ENCODE measurements at regions not wholly inside any gene's neighbourhood (a gene's known extent, or its start where the extent isn't known, plus 50 kb on each side); places are given as distances from the start of the nearest gene placed in this dataset.

DNA sequence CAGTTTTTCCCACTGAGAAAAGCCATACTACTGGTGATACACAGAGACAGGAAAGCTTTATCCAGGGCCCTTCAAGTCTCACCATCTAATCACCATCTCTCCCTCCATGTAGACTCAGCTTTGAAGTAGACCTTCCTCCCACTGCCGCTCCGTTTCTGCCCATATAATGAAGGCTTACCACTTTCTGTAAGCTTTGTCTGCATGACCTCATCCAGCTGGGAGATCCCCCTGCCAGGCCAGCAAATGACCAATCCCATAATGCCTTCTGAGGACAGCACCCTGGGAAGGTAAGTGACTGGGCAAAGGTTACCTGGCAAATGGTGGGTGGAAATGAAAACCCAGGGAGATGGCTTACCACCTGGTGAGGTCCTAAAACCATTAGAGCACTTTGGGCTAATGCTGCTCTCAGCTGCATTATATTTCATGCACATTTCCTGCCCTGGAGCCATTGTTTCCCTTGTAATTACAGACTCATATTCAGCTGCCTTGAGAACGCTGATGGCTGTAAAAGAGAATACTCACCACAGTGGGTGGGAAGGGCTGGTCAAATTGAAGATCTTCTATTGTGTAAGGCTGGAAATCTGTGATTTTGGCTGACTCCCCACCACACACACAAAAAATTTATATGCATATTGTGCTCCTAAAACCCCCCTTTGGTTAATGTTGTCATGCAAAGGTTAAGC is 350.7 kb upstream of the SYT4 start:
- in situ Hi-C loops (cut with MboI; ENCODE audit: low sequenced_read_pairs in 4 of 4), result no loop called here
- H3K27ac ChIP-seq, result no peak overlapping the region
- no peak for DNase-seq
- no peak for TF ChIP-seq POLR2A (IDR thresholded peaks at IDR 0.05)
- TF ChIP-seq, protein P1, sequence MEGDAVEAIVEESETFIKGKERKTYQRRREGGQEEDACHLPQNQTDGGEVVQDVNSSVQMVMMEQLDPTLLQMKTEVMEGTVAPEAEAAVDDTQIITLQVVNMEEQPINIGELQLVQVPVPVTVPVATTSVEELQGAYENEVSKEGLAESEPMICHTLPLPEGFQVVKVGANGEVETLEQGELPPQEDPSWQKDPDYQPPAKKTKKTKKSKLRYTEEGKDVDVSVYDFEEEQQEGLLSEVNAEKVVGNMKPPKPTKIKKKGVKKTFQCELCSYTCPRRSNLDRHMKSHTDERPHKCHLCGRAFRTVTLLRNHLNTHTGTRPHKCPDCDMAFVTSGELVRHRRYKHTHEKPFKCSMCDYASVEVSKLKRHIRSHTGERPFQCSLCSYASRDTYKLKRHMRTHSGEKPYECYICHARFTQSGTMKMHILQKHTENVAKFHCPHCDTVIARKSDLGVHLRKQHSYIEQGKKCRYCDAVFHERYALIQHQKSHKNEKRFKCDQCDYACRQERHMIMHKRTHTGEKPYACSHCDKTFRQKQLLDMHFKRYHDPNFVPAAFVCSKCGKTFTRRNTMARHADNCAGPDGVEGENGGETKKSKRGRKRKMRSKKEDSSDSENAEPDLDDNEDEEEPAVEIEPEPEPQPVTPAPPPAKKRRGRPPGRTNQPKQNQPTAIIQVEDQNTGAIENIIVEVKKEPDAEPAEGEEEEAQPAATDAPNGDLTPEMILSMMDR (IDR thresholded peaks at IDR 0.05 in 4 of 5, conservative IDR thresholded peaks at IDR 0.05 in 1 of 5), result no peak
- H3K36me3 ChIP-seq, result no peaks in the 10 kb centered on the region
- intact Hi-C loops (cut with DNase I; ENCODE audit: low total_unique reads), result loop anchor here (10.0 kb wide), 2 partner anchors 1587 to 1757 kb away; no protein-coding TSS in a partner anchor
- no peaks in the 10 kb centered on the region for H3K4me1 ChIP-seq
- no peaks in the 10 kb centered on the region for H3K9me3 ChIP-seq
- no peaks in the 10 kb centered on the region for H3K27me3 ChIP-seq
- no peak for ATAC-seq
- H3K4me3 ChIP-seq, result no peak overlapping the region

DNA sequence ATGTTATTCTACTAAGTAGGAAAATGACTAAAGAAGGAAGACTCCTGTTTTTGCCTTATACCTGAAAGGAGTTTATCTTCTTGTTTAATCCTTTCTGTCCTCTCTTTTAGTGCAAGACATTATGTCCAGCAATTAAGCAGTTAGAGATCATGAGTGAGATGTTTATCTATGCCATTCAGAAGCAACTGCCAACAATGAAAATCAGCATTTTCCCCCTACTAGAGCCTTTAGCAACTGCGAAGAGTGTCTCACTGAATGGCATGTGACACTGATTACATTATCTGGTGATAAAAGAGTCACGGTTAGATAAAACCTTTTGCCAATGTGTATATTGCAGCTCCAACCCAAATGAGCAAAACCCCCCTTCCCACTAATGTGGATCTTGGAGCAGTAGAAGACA is 357.7 kb upstream of the SYT4 start:
- Histone ChIP-seq H3K4me3 (no peak overlapping the region), H3K4me1 (no peaks in the 10 kb centered on the region), H3K9me3 (no peaks in the 10 kb centered on the region), H3K27me3 (no peaks in the 10 kb centered on the region), H3K27ac (no peak overlapping the region), H3K36me3 (no peaks in the 10 kb centered on the region)
- TF ChIP-seq, protein P1 (IDR thresholded peaks at IDR 0.05 in 4 of 5, conservative IDR thresholded peaks at IDR 0.05 in 1 of 5), result no peak
- in situ Hi-C loops (cut with MboI; ENCODE audit: low sequenced_read_pairs in 4 of 4) (no loop called here), intact Hi-C loops (cut with DNase I; ENCODE audit: low total_unique reads) (no loop called here)
- no peak for DNase-seq
- ATAC-seq, result no peak

DNA sequence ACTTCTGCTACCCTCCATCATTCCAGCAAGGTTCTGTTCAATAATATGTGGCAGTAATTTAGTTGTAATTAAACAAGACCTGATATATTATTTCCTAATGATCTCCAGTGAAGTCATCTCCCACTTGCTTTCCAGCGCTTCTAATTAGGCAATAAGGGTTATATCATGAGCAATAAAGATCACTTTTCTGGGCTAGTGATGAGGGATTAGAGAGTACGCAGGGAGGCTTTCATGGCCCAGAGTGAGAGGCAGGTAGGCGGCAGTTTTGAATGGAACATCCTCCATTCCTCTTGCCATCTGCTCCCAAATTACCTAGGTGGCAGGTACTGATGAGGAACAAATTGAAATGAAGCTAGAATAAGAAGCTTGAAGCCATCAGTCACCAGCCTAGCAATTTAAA is 358.1 kb upstream of the SYT4 start:
- Histone ChIP-seq H3K27ac (no peak overlapping the region), H3K36me3 (no peaks in the 10 kb centered on the region), H3K4me3 (no peak overlapping the region), H3K9me3 (no peaks in the 10 kb centered on the region), H3K4me1 (no peaks in the 10 kb centered on the region), H3K27me3 (no peaks in the 10 kb centered on the region)
- intact Hi-C loops (cut with DNase I; ENCODE audit: low total_unique reads) (no loop called here), in situ Hi-C loops (cut with MboI; ENCODE audit: low sequenced_read_pairs in 4 of 4) (no loop called here)
- TF ChIP-seq, protein P1 (IDR thresholded peaks at IDR 0.05 in 4 of 5, conservative IDR thresholded peaks at IDR 0.05 in 1 of 5), result no peak
- TF ChIP-seq POLR2A (IDR thresholded peaks at IDR 0.05), result no peak
- DNase-seq, result no peak
- ATAC-seq, result no peak

DNA sequence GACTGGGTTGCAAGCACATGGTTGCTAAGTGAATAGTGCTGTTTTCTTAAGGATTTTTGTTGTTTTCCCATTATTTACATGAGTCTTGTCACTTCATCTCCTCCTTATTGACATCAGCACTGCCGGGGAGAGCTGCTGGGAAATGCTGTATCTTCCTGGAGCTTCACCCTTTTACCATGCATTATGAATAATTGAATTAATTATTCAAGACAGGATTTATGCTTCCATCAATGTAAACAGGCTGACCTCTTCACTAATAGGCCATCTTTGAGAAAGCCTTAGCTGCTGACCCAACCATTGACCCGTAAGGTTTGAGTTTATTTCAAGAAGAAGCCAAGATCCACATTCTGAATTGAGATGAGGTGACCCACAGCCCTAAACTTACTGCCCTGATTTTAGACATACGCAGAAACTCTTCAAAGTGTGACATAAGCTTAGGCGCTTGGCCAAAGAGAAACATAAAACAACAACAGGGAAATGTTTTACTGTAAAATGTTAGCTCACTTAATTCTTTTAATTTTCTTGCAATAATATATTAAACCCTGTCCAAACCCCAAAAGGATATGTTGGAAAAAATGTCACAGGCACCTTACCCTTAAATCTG is 365.5 kb upstream of the SYT4 start:
- H3K36me3 ChIP-seq, result no peaks in the 10 kb centered on the region
- no peaks in the 10 kb centered on the region for H3K27me3 ChIP-seq
- no peak overlapping the region for H3K27ac ChIP-seq
- DNase-seq (no peak), ATAC-seq (no peak)
- no peaks in the 10 kb centered on the region for H3K9me3 ChIP-seq
- intact Hi-C loops (cut with DNase I; ENCODE audit: low total_unique reads) (no loop called here), in situ Hi-C loops (cut with MboI; ENCODE audit: low sequenced_read_pairs in 4 of 4) (no loop called here)
- TF ChIP-seq, protein P1 (IDR thresholded peaks at IDR 0.05 in 4 of 5, conservative IDR thresholded peaks at IDR 0.05 in 1 of 5), result no peak
- no peak for TF ChIP-seq POLR2A (IDR thresholded peaks at IDR 0.05)
- H3K4me1 ChIP-seq, result no peaks in the 10 kb centered on the region
- no peak overlapping the region for H3K4me3 ChIP-seq
